GM13976 (cell line): ENCODE measurements at regions not wholly inside any gene's neighbourhood (a gene's known extent, or its start where the extent isn't known, plus 50 kb on each side); places are given as distances from the start of the nearest gene placed in this dataset.
"Not testable (repeated sequence)": the region's sequence is repeated elsewhere in the genome, so short reads cannot be mapped to it uniquely, and the experiment has no call there.

Experiments
- DNase-seq: peaks from one replicate; pipeline ENCODE4 v3.0.0; 2012; ENCODE audit warnings: low spot score
- in situ Hi-C: fragments of 300-500 bp; cut with MboI; formaldehyde crosslinking; loops from one replicate; pipeline ENCODE4 v1.12.0; 2022; ENCODE audit warnings: low sequenced_read_pairs, mixed read lengths, inconsistent platforms; ENCODE audit not compliant: unreplicated experiment
- TF ChIP-seq, protein P1 (sequence below): IDR thresholded peaks from 2 replicates; pipeline ENCODE4 v1.5.1; 2012; ENCODE audit warnings: borderline replicate concordance, mild to moderate bottlenecking; ENCODE audit not compliant: insufficient read depth; ENCODE audit errors: extremely low read depth, missing control alignments, control extremely low read depth

DNA sequence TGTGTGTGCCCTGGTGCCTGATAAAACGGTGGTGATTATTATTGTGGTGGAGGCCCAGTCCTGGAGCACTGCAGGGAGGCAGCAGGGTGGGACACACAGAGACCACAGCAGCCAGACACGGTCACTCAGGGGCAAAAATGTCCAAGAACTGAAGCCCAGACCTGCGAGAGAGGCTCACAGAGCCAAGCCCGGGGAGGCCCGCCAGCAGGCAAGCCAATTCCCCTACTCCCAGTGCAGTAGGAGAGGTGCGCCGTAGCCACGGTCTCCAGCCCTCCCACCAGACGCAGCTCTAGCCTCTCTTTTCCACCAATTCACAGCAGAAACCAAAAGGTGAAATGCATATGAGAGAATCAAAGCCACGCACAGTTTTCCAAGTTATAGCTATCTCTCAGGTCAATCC, 179.4 kb upstream of the TAB2 start:
- in situ Hi-C loops: no loop called here
- TF ChIP-seq, protein P1, sequence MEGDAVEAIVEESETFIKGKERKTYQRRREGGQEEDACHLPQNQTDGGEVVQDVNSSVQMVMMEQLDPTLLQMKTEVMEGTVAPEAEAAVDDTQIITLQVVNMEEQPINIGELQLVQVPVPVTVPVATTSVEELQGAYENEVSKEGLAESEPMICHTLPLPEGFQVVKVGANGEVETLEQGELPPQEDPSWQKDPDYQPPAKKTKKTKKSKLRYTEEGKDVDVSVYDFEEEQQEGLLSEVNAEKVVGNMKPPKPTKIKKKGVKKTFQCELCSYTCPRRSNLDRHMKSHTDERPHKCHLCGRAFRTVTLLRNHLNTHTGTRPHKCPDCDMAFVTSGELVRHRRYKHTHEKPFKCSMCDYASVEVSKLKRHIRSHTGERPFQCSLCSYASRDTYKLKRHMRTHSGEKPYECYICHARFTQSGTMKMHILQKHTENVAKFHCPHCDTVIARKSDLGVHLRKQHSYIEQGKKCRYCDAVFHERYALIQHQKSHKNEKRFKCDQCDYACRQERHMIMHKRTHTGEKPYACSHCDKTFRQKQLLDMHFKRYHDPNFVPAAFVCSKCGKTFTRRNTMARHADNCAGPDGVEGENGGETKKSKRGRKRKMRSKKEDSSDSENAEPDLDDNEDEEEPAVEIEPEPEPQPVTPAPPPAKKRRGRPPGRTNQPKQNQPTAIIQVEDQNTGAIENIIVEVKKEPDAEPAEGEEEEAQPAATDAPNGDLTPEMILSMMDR: no peak
- DNase-seq: no peak

DNA sequence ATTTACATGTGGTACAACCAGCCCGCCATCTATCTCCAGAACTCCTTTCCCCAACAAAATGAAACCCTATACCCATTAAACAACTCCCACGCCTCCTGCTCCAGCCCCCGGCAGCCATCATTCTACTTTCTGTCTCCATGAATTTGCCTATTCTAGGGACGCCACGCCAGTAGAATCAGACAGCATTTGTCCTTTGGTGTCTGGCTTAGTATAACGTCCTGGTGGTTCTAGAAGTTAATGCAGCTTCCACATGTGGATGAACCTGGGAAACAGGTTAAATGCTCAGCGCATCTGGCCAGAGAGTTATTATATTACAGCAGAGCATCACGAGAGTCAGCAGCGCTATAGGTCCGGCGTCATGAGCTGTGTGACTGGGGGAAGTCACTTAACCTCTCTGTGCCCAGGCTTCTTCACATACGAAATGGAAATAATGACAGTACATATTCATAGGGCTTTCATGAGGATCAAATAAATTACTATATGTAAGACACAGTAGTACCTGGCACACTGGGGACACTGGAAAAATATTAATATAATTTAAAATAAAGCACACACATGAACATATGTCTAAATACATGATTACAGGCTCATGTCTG, 178.7 kb upstream of the TAB2 start:
- DNase-seq: no peak
- TF ChIP-seq, protein P1: no peak
- in situ Hi-C loops: no loop called here

DNA sequence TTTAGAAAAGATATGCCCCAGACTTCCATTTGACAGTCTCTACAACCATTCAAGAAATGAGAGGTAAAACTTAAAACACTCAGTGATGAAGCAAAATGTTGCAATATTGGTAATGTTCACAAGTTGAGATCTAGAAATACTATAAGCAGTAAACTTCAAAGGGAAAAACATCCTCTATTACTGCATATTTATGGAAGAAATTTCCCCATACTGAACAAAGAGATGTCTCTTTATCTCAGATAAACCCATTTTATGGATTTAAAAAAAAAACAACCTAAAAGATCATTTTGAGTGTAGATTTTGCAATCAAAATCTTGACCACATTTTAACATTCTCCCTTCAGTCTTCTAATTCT, 177.8 kb upstream of the TAB2 start:
- in situ Hi-C loops: no loop called here
- DNase-seq: no peak
- TF ChIP-seq, protein P1: no peak

DNA sequence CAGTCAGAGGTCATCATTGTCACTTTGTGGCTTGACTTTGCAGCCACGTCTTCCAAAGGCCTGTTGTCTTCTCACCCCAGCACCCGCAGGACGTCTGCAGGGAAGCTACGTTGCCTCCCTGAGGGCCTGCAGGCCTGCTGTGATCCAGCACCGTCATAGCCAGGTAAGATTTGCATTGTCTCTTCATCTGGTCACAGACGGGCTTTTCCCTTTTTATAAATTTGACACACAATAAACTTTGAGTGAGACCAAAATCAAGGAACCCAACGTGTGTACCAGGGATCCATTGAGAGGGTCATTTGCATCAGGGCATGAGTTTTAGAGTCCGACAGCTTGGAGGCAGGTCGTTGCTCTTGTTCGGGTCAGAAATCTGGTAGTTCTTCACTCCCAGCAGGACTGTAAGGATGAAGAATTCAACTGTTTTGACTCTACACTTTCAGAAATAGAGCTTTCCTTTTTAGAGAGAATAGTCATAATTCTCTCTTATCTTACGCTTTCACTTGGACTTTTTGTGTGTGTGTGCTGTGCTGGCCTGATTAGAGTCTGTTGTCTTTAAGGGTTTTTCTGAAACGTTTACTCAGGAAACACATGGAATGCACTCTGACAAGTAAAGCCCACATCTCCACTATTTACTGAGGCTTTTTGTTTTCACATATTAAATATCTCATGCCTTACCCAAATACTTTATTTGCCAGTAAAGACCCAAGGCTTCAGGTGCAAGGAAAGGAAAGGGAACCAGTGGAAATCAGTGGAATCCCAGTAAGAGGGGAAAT, 177.2 kb upstream of the TAB2 start:
- in situ Hi-C loops: no loop called here
- TF ChIP-seq, protein P1: no peak
- DNase-seq: peak; percentile 45

GRCh38 chr6:149140910-149141290, 176.6 kb upstream of the TAB2 start:
- TF ChIP-seq, protein P1: no peak
- in situ Hi-C loops: no loop called here
- DNase-seq: peak; percentile 40

GRCh38 chr6:149142924-149143429, 174.5 kb upstream of the TAB2 start:
- in situ Hi-C loops: no loop called here
- TF ChIP-seq, protein P1: no peak
- no peak for DNase-seq

DNA sequence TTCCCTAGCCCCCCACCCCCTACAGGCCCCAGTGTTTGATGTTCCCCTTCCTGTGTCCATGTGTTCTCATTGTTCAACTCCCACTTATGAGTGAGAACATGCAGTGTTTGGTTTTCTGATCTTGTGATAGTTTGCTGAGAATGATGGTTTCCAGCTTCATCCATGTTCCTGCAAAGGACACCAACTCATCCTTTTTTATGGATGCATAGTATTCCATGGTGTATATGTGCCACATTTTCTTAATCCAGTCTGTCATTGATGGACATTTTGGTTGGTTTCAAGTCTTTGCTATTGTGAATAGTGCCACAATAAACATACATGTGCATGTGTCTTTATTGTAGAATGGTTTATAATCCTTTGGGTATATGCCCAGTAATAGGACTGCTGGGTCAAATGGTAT, 171.7 kb upstream of the TAB2 start:
- in situ Hi-C loops, DNase-seq: not testable (repeated sequence)
